ENCODE measurements at regions not wholly inside any gene's neighbourhood (a gene's known extent, or its start where the extent isn't known, plus 50 kb on each side); places are given as distances from the start of the nearest gene placed in this dataset.

DNA sequence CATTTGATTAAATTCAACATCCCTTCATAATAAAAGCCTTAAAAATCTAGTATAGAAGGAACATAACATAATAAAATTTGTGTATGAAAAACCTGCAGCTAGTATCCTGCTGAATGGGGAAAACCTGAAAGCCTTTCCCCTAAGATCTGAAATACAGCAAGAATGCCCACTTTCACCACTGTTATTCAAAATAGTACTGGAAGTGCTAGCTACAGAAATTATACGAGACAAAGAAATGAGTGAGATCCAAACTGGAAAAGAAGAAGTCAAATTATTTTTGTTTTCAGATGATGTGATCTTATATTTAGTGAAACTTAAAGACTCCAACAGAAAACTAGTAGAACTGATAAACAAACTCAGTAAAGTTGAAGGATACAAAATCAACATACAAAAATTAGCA lies 152.9 kb downstream of the RTL3 start:
- TF ChIP-seq CTCF (IDR thresholded peaks at IDR 0.05; ENCODE audit: low read length, missing control alignments), result no peak
- no peak for DNase-seq (ENCODE audit: low read depth)
- no peak overlapping the region for H3K4me3 ChIP-seq (replicated peaks; ENCODE audit: low read depth, low read length)

- DNase-seq (ENCODE audit: low read depth), result no peak
- no peak for TF ChIP-seq CTCF (IDR thresholded peaks at IDR 0.05; ENCODE audit: low read length, missing control alignments)
- no peak overlapping the region for H3K4me3 ChIP-seq (replicated peaks; ENCODE audit: low read depth, low read length)
These were observed 162.6 kb downstream of the RTL3 start for GRCh38 chrX:78496483-78496882.

- no peak overlapping the region for H3K4me3 ChIP-seq (replicated peaks; ENCODE audit: low read depth, low read length)
- no peak for DNase-seq (ENCODE audit: low read depth)
- no peak for TF ChIP-seq CTCF (IDR thresholded peaks at IDR 0.05; ENCODE audit: low read length, missing control alignments)
These were observed 165.8 kb upstream of the CYSLTR1 start for GRCh38 chrX:78493180-78493579.

GRCh38 chrX:78476701-78477100 lies 149.3 kb upstream of the CYSLTR1 start:
- DNase-seq (ENCODE audit: low read depth), result no peak
- no peak for TF ChIP-seq CTCF (IDR thresholded peaks at IDR 0.05; ENCODE audit: low read length, missing control alignments)
- H3K4me3 ChIP-seq (replicated peaks; ENCODE audit: low read depth, low read length), result no peak overlapping the region

- DNase-seq (ENCODE audit: low read depth), result no peak
- no peak overlapping the region for H3K4me3 ChIP-seq (replicated peaks; ENCODE audit: low read depth, low read length)
- no peak for TF ChIP-seq CTCF (IDR thresholded peaks at IDR 0.05; ENCODE audit: low read length, missing control alignments)
These were observed 129.5 kb upstream of the CYSLTR1 start for GRCh38 chrX:78456909-78457308.

DNA sequence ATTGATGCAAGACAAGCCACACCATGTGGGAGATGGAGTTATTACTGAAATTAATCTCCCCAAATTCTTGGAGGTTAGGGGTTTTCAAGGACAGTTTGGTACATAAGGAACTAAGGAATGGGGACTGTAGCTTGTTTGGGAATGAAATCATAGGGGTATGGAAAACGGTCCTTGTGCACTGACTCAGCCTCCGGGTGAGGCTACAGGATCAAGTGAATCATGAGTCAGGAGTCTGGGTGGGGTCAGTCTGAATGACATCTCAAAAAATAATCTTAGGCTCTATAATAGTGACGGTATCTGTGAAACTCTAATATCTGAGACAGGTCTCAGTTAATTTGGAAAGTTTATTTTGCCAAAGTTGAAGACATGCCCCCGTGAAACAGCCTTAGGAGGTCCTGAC lies 128.5 kb upstream of the CYSLTR1 start:
- no peak overlapping the region for H3K4me3 ChIP-seq (replicated peaks; ENCODE audit: low read depth, low read length)
- DNase-seq (ENCODE audit: low read depth), result peak; percentile 0
- TF ChIP-seq CTCF (IDR thresholded peaks at IDR 0.05; ENCODE audit: low read length, missing control alignments), result no peak

GRCh38 chrX:78452356-78452755 lies 124.9 kb upstream of the CYSLTR1 start:
- DNase-seq (ENCODE audit: low read depth), result peak; percentile 11
- TF ChIP-seq CTCF (IDR thresholded peaks at IDR 0.05; ENCODE audit: low read length, missing control alignments), result no peak
- H3K4me3 ChIP-seq (replicated peaks; ENCODE audit: low read depth, low read length), result no peak overlapping the region
